GM19351 (cell line): ENCODE measurements at regions not wholly inside any gene's neighbourhood (a gene's known extent, or its start where the extent isn't known, plus 50 kb on each side); places are given as distances from the start of the nearest gene placed in this dataset.

ENCODE experiments used
- ATAC-seq: cut with Tn5 transposase; IDR thresholded peaks from one replicate; pipeline ENCODE4 v1.9.1; 2021; ENCODE audit warnings: mild to moderate bottlenecking, moderate library complexity; ENCODE audit not compliant: unreplicated experiment

GRCh38 chr13:61874970-61875579 lies 459.4 kb upstream of the PCDH20 start:
- no peak for ATAC-seq

- no peak for ATAC-seq
These were observed 458.1 kb upstream of the PCDH20 start for GRCh38 chr13:61873717-61874116.

- no peak for ATAC-seq
These were observed 441.5 kb upstream of the PCDH20 start for GRCh38 chr13:61857198-61857597.

- ATAC-seq: no peak
These were observed 436.5 kb upstream of the PCDH20 start for GRCh38 chr13:61852116-61852619.

GRCh38 chr13:61850794-61851193 lies 435.1 kb upstream of the PCDH20 start:
- ATAC-seq: no peak

- ATAC-seq: no peak
These were observed 422.9 kb upstream of the PCDH20 start for GRCh38 chr13:61838568-61838967.

- ATAC-seq: no peak
These were observed 417.6 kb upstream of the PCDH20 start for GRCh38 chr13:61833228-61833627.

- no peak for ATAC-seq
These were observed 415.4 kb upstream of the PCDH20 start for GRCh38 chr13:61831026-61831425.

- no peak for ATAC-seq
These were observed 414.8 kb upstream of the PCDH20 start for GRCh38 chr13:61830475-61830874.

- ATAC-seq: no peak
These were observed 408.5 kb upstream of the PCDH20 start for GRCh38 chr13:61824168-61824567.

GRCh38 chr13:61812286-61812685 lies 396.6 kb upstream of the PCDH20 start:
- ATAC-seq: no peak

- no peak for ATAC-seq
These were observed 394.4 kb upstream of the PCDH20 start for GRCh38 chr13:61810065-61810464.

GRCh38 chr13:61797397-61797796 lies 381.7 kb upstream of the PCDH20 start:
- no peak for ATAC-seq

- ATAC-seq: no peak
These were observed 379.9 kb upstream of the PCDH20 start for GRCh38 chr13:61795580-61795979.

GRCh38 chr13:61779456-61779855 lies 363.8 kb upstream of the PCDH20 start:
- no peak for ATAC-seq

- ATAC-seq: no peak
These were observed 362.9 kb upstream of the PCDH20 start for GRCh38 chr13:61778531-61778930.

- no peak for ATAC-seq
These were observed 362.2 kb upstream of the PCDH20 start for GRCh38 chr13:61777899-61778298.

GRCh38 chr13:61777271-61777670 lies 361.6 kb upstream of the PCDH20 start:
- no peak for ATAC-seq

- ATAC-seq: no peak
These were observed 359.3 kb upstream of the PCDH20 start for GRCh38 chr13:61774903-61775302.

GRCh38 chr13:61770681-61771080 lies 355.0 kb upstream of the PCDH20 start:
- no peak for ATAC-seq

GRCh38 chr13:61768175-61768574 lies 352.5 kb upstream of the PCDH20 start:
- no peak for ATAC-seq

- ATAC-seq: no peak
These were observed 351.0 kb upstream of the PCDH20 start for GRCh38 chr13:61766667-61767058.
